ENCODE measurements at regions not wholly inside any gene's neighbourhood (a gene's known extent, or its start where the extent isn't known, plus 50 kb on each side); places are given as distances from the start of the nearest gene placed in this dataset.
"Not testable (repeated sequence)": the region's sequence is repeated elsewhere in the genome, so short reads cannot be mapped to it uniquely, and the experiment has no call there.

DNA sequence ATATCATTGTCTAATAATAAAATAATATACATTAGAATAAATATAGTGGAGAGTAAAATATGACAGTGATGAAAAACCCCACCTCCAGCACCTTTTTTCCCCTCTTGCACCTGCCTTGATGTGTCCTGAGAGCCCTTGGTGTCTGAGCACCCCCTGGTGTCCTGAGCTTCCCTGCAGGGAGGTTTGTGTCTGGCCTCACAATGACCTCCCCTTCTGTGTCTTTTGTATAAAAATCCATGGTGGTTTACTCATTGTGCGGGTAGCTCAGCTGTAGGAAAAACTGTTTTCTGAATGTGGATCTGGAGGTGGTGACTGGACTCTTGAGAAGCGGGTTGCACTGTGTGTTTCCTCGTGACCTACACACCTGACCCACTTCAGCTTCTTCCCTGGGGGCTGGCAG lies 636.9 kb downstream of the TMEM121 start:
- no peak overlapping the region for H3K4me3 ChIP-seq (ENCODE audit: low read depth, low read length)
- no peak for DNase-seq (ENCODE audit: low read depth)
- TF ChIP-seq, protein P1, sequence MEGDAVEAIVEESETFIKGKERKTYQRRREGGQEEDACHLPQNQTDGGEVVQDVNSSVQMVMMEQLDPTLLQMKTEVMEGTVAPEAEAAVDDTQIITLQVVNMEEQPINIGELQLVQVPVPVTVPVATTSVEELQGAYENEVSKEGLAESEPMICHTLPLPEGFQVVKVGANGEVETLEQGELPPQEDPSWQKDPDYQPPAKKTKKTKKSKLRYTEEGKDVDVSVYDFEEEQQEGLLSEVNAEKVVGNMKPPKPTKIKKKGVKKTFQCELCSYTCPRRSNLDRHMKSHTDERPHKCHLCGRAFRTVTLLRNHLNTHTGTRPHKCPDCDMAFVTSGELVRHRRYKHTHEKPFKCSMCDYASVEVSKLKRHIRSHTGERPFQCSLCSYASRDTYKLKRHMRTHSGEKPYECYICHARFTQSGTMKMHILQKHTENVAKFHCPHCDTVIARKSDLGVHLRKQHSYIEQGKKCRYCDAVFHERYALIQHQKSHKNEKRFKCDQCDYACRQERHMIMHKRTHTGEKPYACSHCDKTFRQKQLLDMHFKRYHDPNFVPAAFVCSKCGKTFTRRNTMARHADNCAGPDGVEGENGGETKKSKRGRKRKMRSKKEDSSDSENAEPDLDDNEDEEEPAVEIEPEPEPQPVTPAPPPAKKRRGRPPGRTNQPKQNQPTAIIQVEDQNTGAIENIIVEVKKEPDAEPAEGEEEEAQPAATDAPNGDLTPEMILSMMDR (IDR thresholded peaks at IDR 0.05; ENCODE audit: control insufficient read depth, extremely low read depth, insufficient read depth), result no peak

DNA sequence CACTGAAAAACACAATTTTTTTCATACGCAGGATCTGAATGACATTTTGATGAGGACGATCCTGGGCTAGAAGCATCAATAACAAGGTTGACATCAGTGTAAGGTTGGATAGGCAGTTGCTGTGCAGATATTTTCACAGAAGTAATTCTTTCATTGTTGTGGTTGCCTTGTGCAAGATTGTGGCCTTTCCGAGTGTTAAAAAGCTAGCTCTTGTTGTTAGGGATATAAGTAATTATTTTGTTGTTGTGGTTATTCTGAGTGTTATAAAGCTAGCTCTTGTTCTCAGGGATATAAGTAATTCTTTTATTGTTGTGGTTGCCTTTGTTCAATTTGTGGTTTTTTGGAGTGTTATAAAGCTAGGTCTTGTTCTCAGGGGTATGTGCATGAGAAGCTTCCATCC lies 637.4 kb downstream of the TMEM121 start:
- DNase-seq (ENCODE audit: low read depth); H3K4me3 ChIP-seq (ENCODE audit: low read depth, low read length): not testable (repeated sequence)

GRCh38 chr14:106166232-106166631 lies 639.8 kb downstream of the TMEM121 start:
- DNase-seq (ENCODE audit: low read depth), result no peak
- TF ChIP-seq, protein P1 (IDR thresholded peaks at IDR 0.05; ENCODE audit: control insufficient read depth, extremely low read depth, insufficient read depth), result no peak
- no peak overlapping the region for H3K4me3 ChIP-seq (ENCODE audit: low read depth, low read length)

DNA sequence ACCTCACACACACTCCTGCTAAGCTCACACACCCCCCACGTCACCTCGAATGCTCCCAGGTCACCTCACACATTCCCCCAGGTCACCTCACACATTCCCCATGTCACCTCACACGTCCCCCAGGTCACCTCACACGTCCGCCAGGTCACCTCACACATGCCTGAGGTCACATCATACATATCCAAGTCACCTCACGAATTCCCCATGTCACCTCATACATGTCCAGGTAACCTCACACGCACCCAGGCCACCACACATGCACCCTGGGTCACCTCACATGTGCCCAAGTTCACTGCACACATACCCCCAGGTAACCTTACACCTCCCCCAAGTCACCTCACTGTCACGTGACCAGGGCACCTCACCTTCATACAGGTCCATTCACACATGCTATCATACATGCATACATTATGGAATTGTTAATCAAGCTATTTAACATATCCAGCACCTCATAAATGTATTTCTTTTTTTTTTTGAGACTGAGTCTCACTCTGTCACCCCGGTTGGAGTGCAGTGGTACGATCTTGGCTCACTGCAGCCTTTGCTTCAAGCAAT lies 640.3 kb downstream of the TMEM121 start:
- DNase-seq (ENCODE audit: low read depth), result no peak
- no peak overlapping the region for H3K4me3 ChIP-seq (ENCODE audit: low read depth, low read length)
- TF ChIP-seq, protein P1 (IDR thresholded peaks at IDR 0.05; ENCODE audit: control insufficient read depth, extremely low read depth, insufficient read depth), result no peak

GRCh38 chr14:106170163-106170658 lies 643.8 kb downstream of the TMEM121 start:
- not testable (repeated sequence) for DNase-seq (ENCODE audit: low read depth)

DNA sequence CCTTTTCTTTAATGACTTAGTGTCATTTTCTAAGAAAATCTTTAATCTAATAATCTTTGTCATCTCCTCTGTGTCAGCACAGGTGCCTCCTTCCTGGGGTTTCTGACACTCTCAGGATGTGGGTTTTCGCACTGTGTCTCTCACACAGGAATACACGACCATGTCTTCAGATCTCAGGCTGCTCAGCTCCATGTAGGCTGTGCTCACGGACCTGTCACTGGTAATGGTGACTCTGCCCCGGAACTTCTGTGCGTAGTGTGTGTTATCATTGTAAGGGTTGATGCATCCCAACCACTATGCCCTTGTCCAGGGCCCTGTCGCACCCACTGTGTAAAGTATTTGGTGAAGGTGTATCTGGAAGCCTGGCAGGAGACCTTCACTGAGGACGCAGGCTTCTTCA lies 647.8 kb downstream of the TMEM121 start:
- TF ChIP-seq, protein P1 (IDR thresholded peaks at IDR 0.05; ENCODE audit: control insufficient read depth, extremely low read depth, insufficient read depth), result no peak
- H3K4me3 ChIP-seq (ENCODE audit: low read depth, low read length), result no peak overlapping the region
- DNase-seq (ENCODE audit: low read depth), result no peak

More at GRCh38 chr14:106170163-106170658, 643.8 kb downstream of the TMEM121 start:
- H3K4me3 ChIP-seq (ENCODE audit: low read depth, low read length), result not testable (repeated sequence)
- TF ChIP-seq, protein P1 (IDR thresholded peaks at IDR 0.05; ENCODE audit: control insufficient read depth, extremely low read depth, insufficient read depth), result peak; percentile 40

GRCh38 chr14:106177266-106178246 lies 651.2 kb downstream of the TMEM121 start:
- DNase-seq (ENCODE audit: low read depth); H3K4me3 ChIP-seq (ENCODE audit: low read depth, low read length): not testable (repeated sequence)
